Peyer's patch (tissue), 4 donors: ENCODE measurements at regions not wholly inside any gene's neighbourhood (a gene's known extent, or its start where the extent isn't known, plus 50 kb on each side); places are given as distances from the start of the nearest gene placed in this dataset.

Experiments
- CTCF ChIP-seq, 6 experiments: fragments of 450-650 bp in 4 of 6; fragments of 200-600 bp in 2 of 6; sonication (generic) in 1 of 6; IDR thresholded peaks; one replicate each; pipeline ENCODE4 v1.5.1; 2017 to 2019; ENCODE audit warnings: antibody characterized with exemption in 6 of 6, mild to moderate bottlenecking in 3 of 6, moderate library complexity in 1 of 6
- POLR2A ChIP-seq, 2 donors: fragments of 450-650 bp; IDR thresholded peaks; one replicate each; pipeline ENCODE4 v1.5.1; 2017; ENCODE audit warnings: antibody characterized with exemption in 2 of 2, mild to moderate bottlenecking in 2 of 2, moderate library complexity in 2 of 2

DNA sequence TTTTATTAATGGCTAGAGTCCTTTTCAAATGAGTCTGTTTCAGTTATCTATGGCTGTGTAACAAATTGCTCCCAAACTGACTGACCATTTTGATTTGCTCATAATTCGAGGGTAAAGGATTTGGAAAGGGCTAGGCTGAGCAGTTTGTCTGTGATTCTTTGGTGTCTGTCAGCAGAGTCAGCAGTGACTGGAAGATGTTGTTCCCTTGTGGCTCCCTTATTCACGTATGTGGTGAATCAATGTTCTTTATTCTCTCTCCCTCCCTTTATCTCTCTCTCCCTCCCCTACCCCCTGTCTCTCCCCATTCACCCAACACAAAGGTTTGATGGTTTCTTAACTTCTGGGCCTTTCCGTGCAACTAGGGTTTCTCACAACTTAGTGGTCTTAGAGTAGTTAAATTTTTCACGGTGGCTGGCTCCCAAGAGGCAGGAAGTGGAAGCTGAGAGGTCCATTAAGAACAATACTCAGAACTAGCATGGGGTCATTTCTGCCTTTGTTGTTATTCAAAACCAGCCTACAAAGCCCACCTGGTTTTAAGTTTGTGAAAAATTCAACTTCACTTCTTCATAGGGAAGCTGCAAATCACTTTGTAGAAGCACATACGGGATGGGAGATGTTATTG is 772.5 kb upstream of the SLITRK1 start:
- no peak for TF ChIP-seq CTCF (IDR thresholded peaks at IDR 0.05)
- no peak for TF ChIP-seq POLR2A (IDR thresholded peaks at IDR 0.05)
